Mucosa of gallbladder (tissue), 1 donor: ENCODE measurements at regions not wholly inside any gene's neighbourhood (a gene's known extent, or its start where the extent isn't known, plus 50 kb on each side); places are given as distances from the start of the nearest gene placed in this dataset.

Experiments used
- DNase-seq: peaks from one replicate; pipeline ENCODE4 v3.0.0-alpha.2; 2020; ENCODE audit warnings: low spot score
- donor health status: DM: no; HTN: no; CAD: no.

DNA sequence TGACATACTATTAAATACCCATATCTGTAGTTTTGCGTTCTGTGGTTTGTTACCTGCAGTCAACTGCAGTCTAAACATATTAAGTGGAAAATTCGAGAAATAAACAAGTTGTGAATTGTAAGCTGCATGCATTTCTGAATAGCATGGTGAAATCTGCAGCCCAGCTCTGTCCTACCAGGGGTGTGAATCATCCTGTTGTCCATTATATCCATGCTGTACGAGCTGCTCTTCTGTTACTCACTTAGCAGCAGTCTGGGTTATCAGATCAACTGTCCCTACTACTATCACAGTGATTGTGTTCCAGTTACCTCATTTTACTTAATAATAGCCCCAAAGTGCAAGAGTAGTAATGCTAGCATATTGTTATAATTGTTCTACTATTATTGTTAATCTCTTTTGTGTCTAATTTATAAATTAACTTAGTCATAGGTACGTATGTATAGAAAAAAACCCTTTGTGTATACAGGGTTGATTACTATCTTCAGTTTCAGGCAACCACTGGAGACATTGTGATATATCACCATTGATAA is 173.7 kb upstream of the FAT4 start:
- no peak for DNase-seq

- no peak for DNase-seq
Observed at GRCh38 chr4:125135652-125136051, 179.1 kb upstream of the FAT4 start.

- no peak for DNase-seq
Observed at GRCh38 chr4:125132729-125133128, 182.0 kb upstream of the FAT4 start.

DNA sequence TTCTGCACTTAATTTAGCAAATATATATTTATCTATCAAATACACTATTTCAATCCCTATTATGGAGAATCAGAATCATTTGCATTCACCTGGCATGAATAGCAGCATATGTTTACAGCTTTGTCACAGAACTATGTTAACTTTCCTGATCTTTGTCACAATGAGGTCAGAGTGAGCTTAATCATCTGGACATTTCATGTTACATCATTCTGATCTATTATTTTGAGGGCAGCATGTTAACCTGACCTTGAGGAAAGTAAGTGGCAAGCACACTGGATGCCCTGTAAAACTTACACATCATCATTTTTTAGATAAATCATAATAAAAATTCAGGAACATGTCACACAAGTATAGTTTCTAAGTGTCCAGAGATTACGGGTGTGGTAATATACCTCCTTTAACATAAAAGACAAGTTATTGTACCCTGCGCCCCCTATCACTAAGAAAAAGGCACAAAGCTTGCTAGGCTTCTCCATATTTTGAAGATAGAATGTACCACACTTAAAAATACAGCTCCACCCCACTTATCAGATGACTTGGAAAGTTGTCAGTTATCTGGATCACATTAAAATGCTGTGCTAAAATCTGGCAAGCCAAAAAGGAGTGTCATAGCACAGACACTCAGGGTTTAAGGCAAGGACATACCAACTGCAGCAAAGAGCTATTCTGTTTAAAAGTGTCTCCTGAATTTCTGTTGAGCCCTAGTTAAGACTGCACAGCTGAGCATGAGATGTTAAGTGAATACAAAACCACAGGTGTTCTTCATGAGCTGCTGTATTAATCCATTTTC is 182.7 kb upstream of the FAT4 start:
- no peak for DNase-seq

DNA sequence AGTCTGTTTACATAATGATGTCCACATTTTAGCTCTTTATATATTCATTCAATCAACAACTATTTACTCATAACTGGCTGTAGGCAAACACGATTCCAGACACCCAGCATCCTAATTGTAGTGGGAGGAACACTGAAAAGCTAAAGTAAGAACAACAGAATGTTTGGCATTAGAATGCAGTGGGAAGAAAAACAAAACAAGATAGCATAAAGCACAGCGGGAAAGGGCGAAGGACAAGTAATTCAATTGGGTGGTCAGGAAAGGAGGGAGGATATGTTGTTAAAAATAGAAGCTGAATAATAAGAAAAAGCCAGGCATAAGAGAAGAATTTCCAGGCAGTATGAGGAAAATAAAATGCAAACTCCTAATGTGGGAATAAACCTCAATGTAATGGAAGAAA is 189.5 kb upstream of the FAT4 start:
- DNase-seq = no peak

DNA sequence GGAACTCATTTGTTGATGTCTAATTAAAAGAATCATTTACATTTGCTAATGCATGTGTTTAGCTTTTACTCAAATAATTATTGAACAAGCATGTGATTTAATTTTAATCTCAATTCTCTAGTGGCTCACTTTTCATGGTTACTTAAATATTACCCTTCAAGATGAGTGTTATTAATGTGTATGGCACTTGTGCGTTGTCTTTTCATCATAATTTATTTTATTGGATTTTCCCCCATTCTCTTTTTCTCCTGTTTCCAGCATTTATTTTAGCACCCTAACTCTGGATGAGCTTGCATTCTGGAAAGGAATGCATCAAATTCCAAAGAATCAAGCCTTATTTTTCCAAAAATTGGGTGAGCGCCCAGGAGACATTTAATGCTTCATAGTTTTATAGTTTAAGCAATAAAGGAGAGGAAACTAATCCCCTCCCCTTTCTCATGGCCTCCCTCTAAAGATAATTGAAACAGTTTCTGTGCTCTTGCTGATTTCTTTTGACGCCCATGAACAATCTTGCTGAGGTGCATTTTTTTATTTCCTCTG is 191.1 kb upstream of the FAT4 start:
- no peak for DNase-seq

- DNase-seq = no peak
Observed at GRCh38 chr4:125121581-125121980, 193.2 kb upstream of the FAT4 start.

DNA sequence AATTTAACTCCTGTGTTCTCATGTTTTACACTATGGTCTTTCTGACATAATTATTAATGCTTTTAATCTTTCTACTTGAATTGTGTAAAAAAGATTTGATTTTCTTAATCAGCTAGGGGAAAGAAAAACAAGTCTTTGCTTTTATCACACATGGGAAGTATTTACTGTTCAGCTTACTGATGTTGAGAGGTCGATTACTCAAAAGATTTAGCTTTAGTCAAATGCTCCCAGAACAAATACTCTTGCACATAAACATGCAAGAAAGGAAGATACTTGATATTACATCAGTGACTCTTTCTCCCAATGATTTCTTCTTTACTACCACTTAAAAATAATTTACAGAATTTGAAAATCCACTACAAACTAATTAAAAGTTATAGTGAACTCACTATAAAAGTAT is 198.3 kb upstream of the FAT4 start:
- DNase-seq = no peak

- DNase-seq = no peak
Observed at GRCh38 chr4:125115941-125116340, 198.8 kb upstream of the FAT4 start.

DNA sequence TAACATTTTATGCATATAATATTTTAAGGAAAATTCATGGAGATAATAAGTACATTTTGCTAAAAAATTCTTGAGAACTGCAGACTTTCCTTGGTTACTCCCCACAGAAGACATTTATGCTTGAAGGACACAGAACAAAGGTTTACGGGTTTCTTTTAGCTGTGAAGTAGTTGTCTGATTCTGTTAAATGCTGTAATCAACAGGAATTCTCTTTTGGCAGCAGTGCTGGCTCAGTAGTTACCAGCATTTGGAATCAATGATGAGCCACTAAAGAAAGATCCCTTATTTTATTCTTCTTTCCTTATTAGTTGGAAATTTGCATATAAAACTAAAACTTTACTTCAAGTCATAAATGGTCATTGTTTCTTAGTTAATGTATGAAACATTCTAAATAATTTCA is 199.3 kb upstream of the FAT4 start:
- no peak for DNase-seq

- no peak for DNase-seq
Observed at GRCh38 chr4:125112536-125112935, 202.2 kb upstream of the FAT4 start.

DNA sequence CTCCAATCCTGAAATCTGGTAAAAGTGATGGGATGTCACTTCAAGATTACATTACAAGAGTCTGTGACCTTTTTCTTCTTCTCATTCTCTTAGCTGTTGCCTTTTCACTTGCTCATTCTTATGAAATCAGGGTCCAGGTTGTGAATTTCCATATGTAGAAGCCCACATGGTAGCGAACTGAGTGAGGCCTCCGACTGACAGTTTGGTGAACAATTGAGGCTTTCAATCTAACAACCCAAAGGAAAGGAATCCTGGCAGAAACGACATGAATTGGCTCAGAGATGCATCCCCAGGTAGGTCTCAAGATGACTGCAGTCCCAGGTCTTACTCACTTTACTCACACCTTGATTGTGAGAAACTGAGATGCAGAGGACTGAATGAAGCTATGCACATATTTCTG is 203.4 kb upstream of the FAT4 start:
- DNase-seq = no peak

GRCh38 chr4:125105561-125105960 is 209.2 kb upstream of the FAT4 start:
- no peak for DNase-seq

DNA sequence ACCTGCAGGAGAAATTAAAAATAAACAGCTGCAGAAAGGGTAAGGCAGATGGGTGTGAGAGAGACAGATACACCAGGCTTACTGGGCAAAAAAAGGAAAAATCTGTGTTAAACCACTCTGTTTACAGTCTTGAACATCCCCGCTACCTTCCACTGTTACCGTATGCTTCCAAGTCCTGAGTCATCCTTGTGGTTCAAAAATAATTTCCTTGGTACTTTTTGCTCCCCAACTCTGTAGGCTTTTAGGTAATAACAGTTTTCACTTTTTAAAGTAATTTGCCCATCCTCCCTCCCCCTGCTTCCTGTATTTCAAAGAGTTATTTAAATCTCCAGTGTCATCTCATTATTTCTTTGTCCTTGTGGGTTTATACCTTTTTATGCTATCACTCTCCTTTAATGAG is 210.1 kb upstream of the FAT4 start:
- no peak for DNase-seq

DNA sequence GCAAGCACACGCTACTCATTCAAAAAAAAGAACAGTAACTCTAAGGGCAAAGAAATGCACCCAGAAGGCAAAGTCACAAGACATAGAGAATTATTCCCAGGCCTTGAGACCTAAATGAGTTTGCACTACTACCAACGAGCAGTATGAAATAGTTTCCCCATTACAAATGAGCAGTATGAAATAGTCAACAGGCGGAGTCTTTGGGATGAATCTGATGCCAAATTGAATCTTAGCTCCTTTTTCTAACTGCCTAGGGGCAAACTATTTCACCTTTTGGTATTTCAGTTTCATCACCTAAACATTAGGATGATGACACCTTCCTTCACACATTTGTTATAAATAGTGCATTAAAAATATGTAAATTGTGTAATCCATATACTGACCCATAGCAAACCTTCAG is 213.0 kb upstream of the FAT4 start:
- no peak for DNase-seq

GRCh38 chr4:125097729-125098128 is 217.0 kb upstream of the FAT4 start:
- DNase-seq = no peak

DNA sequence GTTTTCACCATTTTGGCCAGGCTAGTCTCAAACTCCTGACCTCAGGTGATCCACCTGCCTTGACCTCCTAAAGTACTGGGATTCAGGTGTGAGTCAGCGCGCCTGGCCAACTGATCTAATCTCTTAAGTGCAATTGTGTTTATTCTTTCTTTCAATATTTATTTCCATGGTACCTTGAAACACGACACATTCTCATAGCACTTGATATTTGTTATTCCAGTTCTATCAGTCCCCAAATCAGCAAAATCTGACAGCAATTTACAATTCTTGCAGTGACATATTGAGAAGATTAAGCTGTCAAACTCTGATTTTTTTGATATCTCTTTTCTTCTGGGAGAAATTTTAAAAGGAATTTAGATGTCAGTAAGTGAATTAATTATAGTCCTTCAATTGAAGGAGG is 218.1 kb upstream of the FAT4 start:
- DNase-seq = no peak

- DNase-seq = no peak
Observed at GRCh38 chr4:125091541-125091940, 223.2 kb upstream of the FAT4 start.

GRCh38 chr4:125091101-125091500 is 223.7 kb upstream of the FAT4 start:
- DNase-seq = no peak

- no peak for DNase-seq
Observed at GRCh38 chr4:125084608-125085007, 230.1 kb upstream of the FAT4 start.

DNA sequence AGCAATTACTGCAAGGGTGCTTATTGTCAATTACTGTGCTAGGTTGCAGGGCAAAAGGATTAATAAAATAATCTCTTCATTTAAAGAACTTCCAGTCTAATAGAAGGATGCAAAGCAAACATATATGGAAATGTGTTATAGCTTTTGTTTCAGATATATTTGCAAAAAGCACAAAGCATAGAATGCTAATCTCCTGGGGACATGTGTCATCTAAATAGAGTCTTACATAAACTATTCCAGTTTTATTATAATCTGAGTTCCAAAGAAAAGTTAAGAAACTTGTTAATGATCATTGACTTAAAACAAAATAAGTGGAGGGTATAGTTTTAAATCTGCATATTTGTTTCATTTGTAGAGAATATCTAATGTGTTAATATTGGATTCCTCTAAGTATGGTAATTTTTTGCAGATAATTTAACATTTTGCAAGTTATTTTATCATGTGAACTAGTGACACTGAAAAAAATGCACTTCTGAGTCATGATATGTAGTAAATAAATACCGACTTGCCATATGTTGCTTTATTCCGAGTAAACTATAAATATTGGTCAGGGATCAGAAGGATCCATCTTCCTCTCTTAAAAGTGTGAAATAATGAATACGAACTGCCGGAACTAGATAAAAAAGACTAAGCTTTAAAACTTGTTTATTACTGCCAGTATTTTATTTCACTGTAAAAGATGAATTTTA is 231.9 kb upstream of the FAT4 start:
- no peak for DNase-seq

GRCh38 chr4:125072269-125072668 is 242.5 kb upstream of the FAT4 start:
- DNase-seq = no peak

- DNase-seq = no peak
Observed at GRCh38 chr4:125070861-125071260, 243.9 kb upstream of the FAT4 start.
